ENCODE measurements at regions not wholly inside any gene's neighbourhood (a gene's known extent, or its start where the extent isn't known, plus 50 kb on each side); places are given as distances from the start of the nearest gene placed in this dataset.

DNA sequence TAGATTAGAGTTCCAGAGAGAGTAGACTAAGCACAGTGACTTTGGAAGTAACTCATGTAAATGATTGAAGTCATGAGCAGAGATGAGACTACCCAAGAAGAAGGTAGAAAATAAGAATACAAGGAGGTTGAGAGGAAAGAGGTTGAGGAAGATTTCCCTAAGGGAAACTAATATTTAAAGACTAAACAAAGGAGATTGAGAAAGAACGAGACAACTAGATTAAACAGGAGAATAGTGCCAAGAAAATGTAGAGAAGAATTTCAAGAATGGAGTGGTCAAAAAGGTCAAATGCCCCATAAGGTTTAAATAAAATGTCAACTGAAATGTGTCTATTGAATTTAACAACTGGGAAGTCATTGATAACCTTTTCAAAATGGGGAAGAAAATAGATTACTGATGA is 59.0 kb downstream of the RPS29 start:
- DNase-seq (ENCODE audit: low read depth in 2 of 2): no peak

- no peak for DNase-seq (ENCODE audit: low read depth in 2 of 2)
Observed at GRCh38 chr14:49526101-49526500, 60.1 kb downstream of the RPS29 start.

DNA sequence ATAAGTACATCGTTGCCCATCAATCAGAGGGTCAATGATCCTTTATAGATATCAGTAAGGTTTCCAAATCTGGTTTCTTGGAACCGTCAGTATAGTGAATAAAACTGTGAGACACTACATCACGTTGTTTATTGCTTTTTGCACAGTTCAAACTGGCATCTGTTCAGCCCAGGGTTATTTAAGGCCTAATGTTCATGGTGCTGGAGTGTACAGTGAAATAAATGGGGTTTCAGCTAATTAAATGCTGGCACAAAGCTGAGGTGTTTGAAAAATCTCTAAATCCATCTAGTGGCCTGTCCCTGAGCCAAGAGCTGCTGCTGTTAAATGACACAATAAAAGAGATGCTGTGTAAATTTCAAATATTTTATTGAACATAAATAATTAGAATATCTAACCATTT is 69.9 kb downstream of the RPS29 start:
- no peak for DNase-seq (ENCODE audit: low read depth in 2 of 2)

- no peak for DNase-seq (ENCODE audit: low read depth in 2 of 2)
Observed at GRCh38 chr14:49512571-49512970, 73.6 kb downstream of the RPS29 start.

- DNase-seq (ENCODE audit: low read depth in 2 of 2): peak in 1 of 2 experiments; percentile 5
Observed at GRCh38 chr14:49512147-49512551, 74.0 kb downstream of the RPS29 start.

- no peak for DNase-seq (ENCODE audit: low read depth in 2 of 2)
Observed at GRCh38 chr14:49508124-49508523, 78.1 kb downstream of the RPS29 start.

GRCh38 chr14:49506650-49507049 is 79.5 kb downstream of the RPS29 start:
- DNase-seq (ENCODE audit: low read depth in 2 of 2): no peak

GRCh38 chr14:49505041-49505766 is 81.0 kb downstream of the RPS29 start:
- no peak for DNase-seq (ENCODE audit: low read depth in 2 of 2)

DNA sequence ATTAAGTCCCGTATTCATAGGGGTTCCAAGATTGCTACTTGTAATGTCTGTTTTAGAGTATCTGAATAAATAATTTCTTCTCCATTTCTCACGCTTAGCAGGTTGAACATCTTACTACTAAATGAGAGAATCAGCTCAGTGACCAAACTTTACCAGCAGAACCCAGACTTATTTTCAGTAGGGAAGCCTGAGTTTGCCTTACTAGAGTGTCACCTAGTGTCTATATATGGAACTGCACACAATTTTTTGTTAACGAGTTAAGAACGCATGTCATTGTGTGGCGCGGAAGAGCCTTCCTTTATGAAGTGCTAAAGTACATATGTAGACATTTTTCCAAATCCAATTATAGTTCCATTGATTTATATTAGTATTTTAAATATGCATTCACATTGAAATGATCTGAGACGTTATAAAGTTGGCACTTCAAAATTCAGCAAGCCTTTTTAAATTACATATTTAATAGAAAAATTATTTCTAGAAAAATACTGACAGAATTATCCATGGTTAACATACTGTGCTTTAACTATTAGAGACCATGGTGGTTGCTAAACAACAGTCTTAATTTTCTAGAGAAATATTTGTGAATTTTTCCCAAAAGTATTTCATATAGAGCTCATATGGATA is 88.3 kb downstream of the RPS29 start:
- DNase-seq (ENCODE audit: low read depth in 2 of 2): peak; percentile 16 to 33

DNA sequence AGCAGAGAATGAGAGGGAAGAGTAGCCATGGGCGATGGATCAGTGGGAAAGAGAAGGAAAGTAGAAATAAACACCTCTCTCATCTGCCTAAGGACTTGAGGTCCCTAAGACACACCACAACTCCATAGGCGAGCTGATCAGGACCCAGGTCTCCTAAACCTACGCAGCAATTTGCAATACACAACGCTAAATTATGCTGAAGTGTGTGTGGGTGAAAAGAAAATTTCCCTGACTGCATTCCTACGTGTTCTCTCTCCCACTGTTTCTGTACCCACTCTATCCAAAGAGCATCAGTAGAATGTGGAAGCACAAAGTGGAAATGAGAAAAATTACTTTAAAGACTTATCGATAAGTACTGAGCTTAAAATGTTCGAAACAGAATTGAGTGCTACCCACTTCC is 88.9 kb downstream of the RPS29 start:
- DNase-seq (ENCODE audit: low read depth in 2 of 2): no peak

DNA sequence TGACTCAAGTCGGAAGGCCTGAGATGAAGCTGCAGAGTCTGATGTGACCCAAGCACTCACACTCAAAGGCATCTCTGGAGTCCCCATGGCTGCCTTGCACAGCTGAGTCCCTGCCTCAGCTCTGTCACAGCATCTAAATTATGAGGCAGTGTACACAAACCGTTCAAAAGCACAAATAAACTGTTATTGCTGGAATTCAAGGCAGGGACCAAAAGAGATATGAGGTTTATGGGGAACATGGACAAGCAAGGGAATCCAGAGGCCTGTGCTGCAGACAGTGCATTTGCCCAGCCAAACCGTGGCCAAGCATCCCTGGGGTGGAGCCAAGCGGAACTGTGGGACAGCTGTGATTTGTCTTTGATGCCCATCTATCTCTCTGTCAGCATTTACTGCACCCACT is 91.3 kb downstream of the RPS29 start:
- no peak for DNase-seq (ENCODE audit: low read depth in 2 of 2)

DNA sequence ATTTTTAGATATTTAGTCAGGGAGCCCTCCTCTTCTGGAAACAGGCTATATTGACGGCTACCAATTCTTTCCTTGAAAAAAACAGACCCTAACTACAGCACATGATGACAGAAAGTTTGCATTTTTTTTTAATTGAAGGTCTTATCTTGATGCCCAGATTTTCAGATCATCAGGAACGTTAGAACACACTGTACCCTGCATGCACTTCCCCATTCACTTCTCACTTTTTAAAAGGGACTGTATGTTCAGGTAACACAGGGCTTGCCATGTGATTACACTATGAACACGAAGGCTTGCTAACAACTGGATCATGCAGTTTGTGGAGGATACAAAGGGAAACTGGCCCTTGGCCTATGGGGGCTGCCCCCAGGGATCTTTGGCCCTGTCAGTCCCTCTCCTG is 92.6 kb downstream of the RPS29 start:
- no peak for DNase-seq (ENCODE audit: low read depth in 2 of 2)

- no peak for DNase-seq (ENCODE audit: low read depth in 2 of 2)
Observed at GRCh38 chr14:49492151-49492550, 94.0 kb downstream of the RPS29 start.

DNA sequence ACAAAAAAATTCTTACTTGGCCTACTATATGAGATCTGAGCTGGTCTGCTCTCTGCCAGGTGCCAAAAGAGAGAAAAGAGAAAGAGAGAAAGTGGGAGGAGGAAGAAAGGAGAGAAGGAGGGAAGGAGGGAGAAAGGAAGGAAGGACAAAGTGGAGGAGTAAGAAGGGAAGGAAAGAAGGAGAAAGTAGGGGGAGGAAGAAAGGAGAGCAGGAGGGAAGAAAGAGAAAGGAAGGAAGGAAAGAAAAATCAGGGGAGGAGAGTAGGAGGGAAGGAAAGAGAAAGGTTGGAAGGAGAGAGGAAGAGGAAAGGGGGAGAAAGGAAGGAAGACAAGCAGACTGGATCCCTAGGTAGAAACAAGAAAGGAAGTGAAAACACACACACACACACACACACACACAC is 96.8 kb downstream of the RPS29 start:
- DNase-seq (ENCODE audit: low read depth in 2 of 2): no peak

- no peak for DNase-seq (ENCODE audit: low read depth in 2 of 2)
Observed at GRCh38 chr14:49487238-49487637, 98.9 kb downstream of the RPS29 start.

GRCh38 chr14:49485290-49485689 is 100.9 kb downstream of the RPS29 start:
- no peak for DNase-seq (ENCODE audit: low read depth in 2 of 2)

DNA sequence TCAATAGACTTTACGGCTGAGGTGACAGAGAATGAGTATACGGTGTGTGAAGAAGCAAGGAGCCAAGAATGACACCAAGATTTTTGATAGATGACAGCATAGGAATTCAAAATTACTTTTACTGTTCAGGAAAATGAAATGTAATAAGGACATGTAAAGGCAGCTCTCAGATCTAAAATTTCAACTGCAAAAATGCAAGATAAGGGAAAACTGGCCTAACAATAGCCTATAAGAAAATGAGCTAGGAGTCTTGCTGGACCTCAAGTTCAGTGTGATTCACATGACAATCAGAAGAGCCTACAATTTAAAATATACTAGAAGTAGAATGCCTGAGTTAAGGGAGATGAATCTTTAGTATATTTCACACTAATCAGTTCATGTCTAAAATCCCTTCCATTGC is 102.0 kb downstream of the RPS29 start:
- DNase-seq (ENCODE audit: low read depth in 2 of 2): no peak

- DNase-seq (ENCODE audit: low read depth in 2 of 2): no peak
Observed at GRCh38 chr14:49483268-49483667, 102.9 kb downstream of the RPS29 start.

GRCh38 chr14:49480979-49481498 is 105.1 kb downstream of the RPS29 start:
- no peak for DNase-seq (ENCODE audit: low read depth in 2 of 2)

DNA sequence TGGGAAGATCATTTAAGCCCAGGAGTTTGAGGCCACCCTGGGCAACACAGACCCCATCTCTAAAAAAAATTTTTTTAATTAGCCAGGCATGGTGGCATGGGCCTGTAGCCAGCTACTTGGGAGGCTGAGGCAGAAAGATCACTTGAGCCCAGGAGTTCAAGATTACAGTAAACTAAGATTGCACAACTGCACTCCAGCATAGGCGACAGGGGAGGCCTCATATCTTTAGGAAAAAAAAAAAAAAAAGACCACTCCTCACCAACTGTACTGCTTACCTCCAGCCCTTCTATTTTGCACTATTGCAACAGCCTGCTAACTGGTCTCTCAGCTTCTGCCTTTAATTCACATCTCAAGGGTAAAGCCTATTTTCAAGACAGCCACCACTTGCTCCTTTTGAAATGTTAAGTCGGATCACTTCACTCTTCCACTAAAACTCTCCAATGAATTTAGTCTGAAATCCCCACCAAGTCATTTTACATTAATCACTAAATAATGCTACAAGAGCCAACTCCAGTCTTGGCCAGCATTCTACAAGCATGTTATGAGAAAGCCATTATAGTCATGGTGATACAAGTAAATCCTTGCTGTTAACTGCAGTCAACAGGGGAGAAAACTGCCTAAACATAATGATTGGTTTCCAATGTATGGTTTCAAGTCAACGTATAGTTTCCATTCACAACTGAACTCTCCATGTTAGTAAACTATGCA is 106.0 kb downstream of the RPS29 start:
- no peak for DNase-seq (ENCODE audit: low read depth in 2 of 2)

DNA sequence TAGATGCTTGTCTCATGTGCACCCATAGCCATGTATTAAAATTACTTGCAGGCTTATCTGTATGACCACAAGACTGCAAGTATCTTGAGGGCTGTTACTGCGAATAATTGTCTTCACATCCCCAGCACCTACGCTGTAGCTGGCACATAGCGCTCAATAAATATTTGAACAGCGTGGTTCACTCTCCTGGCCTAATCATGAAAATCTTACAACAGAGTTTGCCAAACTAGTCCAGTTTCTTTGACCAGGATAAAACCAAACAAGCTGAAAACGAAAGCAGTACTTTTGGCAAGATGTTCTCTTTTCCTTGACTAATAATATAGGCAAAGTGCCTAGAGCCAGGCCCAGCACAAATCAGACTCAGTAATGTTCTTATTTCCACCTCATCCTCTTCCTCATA is 106.7 kb downstream of the RPS29 start:
- no peak for DNase-seq (ENCODE audit: low read depth in 2 of 2)

GRCh38 chr14:49478784-49479183 is 107.4 kb downstream of the RPS29 start:
- no peak for DNase-seq (ENCODE audit: low read depth in 2 of 2)

GRCh38 chr14:49467091-49467490 is 119.1 kb downstream of the RPS29 start:
- no peak for DNase-seq (ENCODE audit: low read depth in 2 of 2)

Data from fibroblast of skin of left biceps (primary cell).